ENCODE measurements at regions not wholly inside any gene's neighbourhood (a gene's known extent, or its start where the extent isn't known, plus 50 kb on each side); places are given as distances from the start of the nearest gene placed in this dataset.

GRCh38 chr5:86862093-86862492 is 244.4 kb downstream of the COX7C start:
- Histone ChIP-seq H3K36me3 (no peaks in the 10 kb centered on the region), H3K27ac (replicated peaks in 1 of 4) (no peak overlapping the region), H3K27me3 (no peaks in the 10 kb centered on the region), H3K4me3 (no peak overlapping the region), H3K9me3 (no peaks in the 10 kb centered on the region), H3K4me1 (no peaks in the 10 kb centered on the region)
- TF ChIP-seq CTCF (IDR thresholded peaks at IDR 0.05): no peak
- TF ChIP-seq EP300 (IDR thresholded peaks at IDR 0.05): no peak
- TF ChIP-seq POLR2AphosphoS5 (IDR thresholded peaks at IDR 0.05): no peak
- no peak for TF ChIP-seq POLR2A (IDR thresholded peaks at IDR 0.05; ENCODE audit: low read depth)
- WGBS: 93% methylated on average over 3 of the region's 3 CpGs
- intact Hi-C loops (cut with DNase I): no loop called here
- no peak for DNase-seq (ENCODE audit: extremely low spot score)

- WGBS: 71% methylated on average over 4 of the region's 4 CpGs
- Histone ChIP-seq H3K36me3 (no peaks in the 10 kb centered on the region), H3K4me3 (no peak overlapping the region), H3K4me1 (no peaks in the 10 kb centered on the region), H3K27me3 (no peaks in the 10 kb centered on the region), H3K9me3 (no peaks in the 10 kb centered on the region), H3K27ac (replicated peaks in 1 of 4) (no peak overlapping the region)
- TF ChIP-seq POLR2AphosphoS5 (IDR thresholded peaks at IDR 0.05): no peak
- no peak for TF ChIP-seq CTCF (IDR thresholded peaks at IDR 0.05)
- no peak for TF ChIP-seq EP300 (IDR thresholded peaks at IDR 0.05)
- no peak for TF ChIP-seq POLR2A (IDR thresholded peaks at IDR 0.05; ENCODE audit: low read depth)
- no peak for DNase-seq (ENCODE audit: extremely low spot score)
- intact Hi-C loops (cut with DNase I): no loop called here
Observed at GRCh38 chr5:86864051-86864450, 246.3 kb downstream of the COX7C start.

- Histone ChIP-seq H3K9me3 (no peaks in the 10 kb centered on the region), H3K4me1 (no peaks in the 10 kb centered on the region), H3K27me3 (no peaks in the 10 kb centered on the region), H3K27ac (replicated peaks in 1 of 4) (no peak overlapping the region), H3K36me3 (no peaks in the 10 kb centered on the region), H3K4me3 (no peak overlapping the region)
- intact Hi-C loops (cut with DNase I): no loop called here
- no peak for TF ChIP-seq POLR2AphosphoS5 (IDR thresholded peaks at IDR 0.05)
- TF ChIP-seq EP300 (IDR thresholded peaks at IDR 0.05): no peak
- TF ChIP-seq CTCF (IDR thresholded peaks at IDR 0.05): no peak
- TF ChIP-seq POLR2A (IDR thresholded peaks at IDR 0.05; ENCODE audit: low read depth): no peak
- WGBS: 56% methylated on average over 2 of the region's 2 CpGs
- no peak for DNase-seq (ENCODE audit: extremely low spot score)
Observed at GRCh38 chr5:86865256-86865785, 247.6 kb downstream of the COX7C start.

- WGBS: 67% methylated on average over 1 of the region's 1 CpG
- no peak overlapping the region for H3K4me3 ChIP-seq
- no peak for DNase-seq (ENCODE audit: extremely low spot score)
- H3K4me1 ChIP-seq: no peaks in the 10 kb centered on the region
- no peaks in the 10 kb centered on the region for H3K36me3 ChIP-seq
- no peaks in the 10 kb centered on the region for H3K9me3 ChIP-seq
- TF ChIP-seq EP300 (IDR thresholded peaks at IDR 0.05) (no peak), CTCF (IDR thresholded peaks at IDR 0.05) (no peak), POLR2AphosphoS5 (IDR thresholded peaks at IDR 0.05) (no peak), POLR2A (IDR thresholded peaks at IDR 0.05; ENCODE audit: low read depth) (no peak)
- H3K27ac ChIP-seq (replicated peaks in 1 of 4): no peak overlapping the region
- H3K27me3 ChIP-seq: no peaks in the 10 kb centered on the region
- intact Hi-C loops (cut with DNase I): no loop called here
Observed at GRCh38 chr5:86866036-86866435, 248.3 kb downstream of the COX7C start.

GRCh38 chr5:86869268-86869667 is 251.5 kb downstream of the COX7C start:
- 63% methylated on average over 2 of the region's 2 CpGs for WGBS
- Histone ChIP-seq H3K4me3 (no peak overlapping the region), H3K27ac (replicated peaks in 1 of 4) (no peak overlapping the region), H3K36me3 (no peaks in the 10 kb centered on the region), H3K9me3 (no peaks in the 10 kb centered on the region), H3K27me3 (no peaks in the 10 kb centered on the region), H3K4me1 (no peaks in the 10 kb centered on the region)
- TF ChIP-seq CTCF (IDR thresholded peaks at IDR 0.05) (no peak), POLR2A (IDR thresholded peaks at IDR 0.05; ENCODE audit: low read depth) (no peak), EP300 (IDR thresholded peaks at IDR 0.05) (no peak), POLR2AphosphoS5 (IDR thresholded peaks at IDR 0.05) (no peak)
- intact Hi-C loops (cut with DNase I): no loop called here
- no peak for DNase-seq (ENCODE audit: extremely low spot score)

Measured in esophagus muscularis mucosa (tissue), 4 donors.